Esophagus squamous epithelium (tissue), 4 donors: ENCODE measurements at regions not wholly inside any gene's neighbourhood (a gene's known extent, or its start where the extent isn't known, plus 50 kb on each side); places are given as distances from the start of the nearest gene placed in this dataset.

Experiments
- CTCF ChIP-seq, 6 experiments: fragments of 450-650 bp in 4 of 6; fragments of 200-600 bp in 2 of 6; sonication (generic) in 2 of 6; IDR thresholded peaks; one replicate each; pipeline ENCODE4 v1.5.1; 2016 to 2019; ENCODE audit warnings: antibody characterized with exemption in 6 of 6, mild to moderate bottlenecking in 4 of 6, moderate library complexity in 4 of 6
- POLR2A ChIP-seq, 4 donors: fragments of 450-650 bp; IDR thresholded peaks; one replicate each; pipeline ENCODE4 v1.6.1; 2017; ENCODE audit warnings: antibody characterized with exemption in 4 of 4, mild to moderate bottlenecking in 4 of 4, moderate library complexity in 3 of 4

- no peak for TF ChIP-seq CTCF (IDR thresholded peaks at IDR 0.05)
- no peak for TF ChIP-seq POLR2A (IDR thresholded peaks at IDR 0.05)
Measured at GRCh38 chr10:20948686-20949327, 51.7 kb upstream of the NEBL start.
